Natural killer cell (primary cell): ENCODE measurements at regions not wholly inside any gene's neighbourhood (a gene's known extent, or its start where the extent isn't known, plus 50 kb on each side); places are given as distances from the start of the nearest gene placed in this dataset.

Source experiments
- ATAC-seq, 3 donors: fragments of 150-1000 bp in 2 of 3; fragments of 200-7000 bp in 1 of 3; cut with Tn5 transposase; 1 replicate in 1 of 3; 2 replicates in 2 of 3; pipeline ENCODE4 v1.10.0; 2021; ENCODE audit warnings: mild to moderate bottlenecking in 2 of 3, moderate library complexity in 2 of 3
- DNase-seq, 2 donors: peaks; one replicate each; pipeline versions ENCODE4 v3.0.0 to v3.0.0-alpha.2; 2013 to 2021; ENCODE audit warnings: mixed read lengths in 1 of 2
- H3K27ac ChIP-seq: one replicate; pipeline ENCODE4 v1.5.1; 2013; ENCODE audit warnings: mild to moderate bottlenecking, low read length
- H3K27me3 ChIP-seq: one replicate; pipeline ENCODE4 v1.6.1; 2013; ENCODE audit warnings: low read length; ENCODE audit not compliant: control insufficient read depth, insufficient read depth
- H3K36me3 ChIP-seq: one replicate; pipeline ENCODE4 v1.6.1; 2013; ENCODE audit warnings: low read length; ENCODE audit not compliant: control insufficient read depth, insufficient read depth
- H3K4me1 ChIP-seq: one replicate; pipeline ENCODE4 v1.6.1; 2013; ENCODE audit warnings: low read length; ENCODE audit not compliant: control insufficient read depth, insufficient read depth
- H3K4me3 ChIP-seq: one replicate; pipeline ENCODE4 v1.5.1; 2013; ENCODE audit warnings: low read length
- H3K9me3 ChIP-seq: one replicate; pipeline ENCODE4 v1.6.1; 2013; ENCODE audit warnings: low read length; ENCODE audit not compliant: control insufficient read depth, insufficient read depth
- H3K27ac Mint-ChIP-seq, 2 donors: one replicate each; pipeline ENCODE4 v1.8.0; 2022; ENCODE audit warnings: mild to moderate bottlenecking in 2 of 2, mixed read lengths in 2 of 2, moderate library complexity in 1 of 2
- H3K27me3 Mint-ChIP-seq, 2 donors: one replicate each; pipeline ENCODE4 v1.8.0; 2022; ENCODE audit warnings: low read depth in 2 of 2, mixed read lengths in 2 of 2
- H3K36me3 Mint-ChIP-seq: one replicate; pipeline ENCODE4 v1.8.0; 2022; ENCODE audit warnings: mixed read lengths
- H3K4me1 Mint-ChIP-seq, 2 donors: one replicate each; pipeline ENCODE4 v1.8.0; 2022; ENCODE audit warnings: mixed read lengths in 2 of 2
- H3K4me3 Mint-ChIP-seq: one replicate; pipeline ENCODE4 v1.8.0; 2022; ENCODE audit warnings: mild to moderate bottlenecking, moderate library complexity, mixed read lengths
- H3K9me3 Mint-ChIP-seq, 2 donors: one replicate each; pipeline ENCODE4 v1.8.0; 2022; ENCODE audit warnings: mixed read lengths in 2 of 2
- WGBS: methylation state at CpG from one replicate; pipeline ENCODE4 v1.1.7; 2013; ENCODE audit warnings: missing lambda C conversion rate; ENCODE audit not compliant: insufficient coverage; 5-methylcytosine and 5-hydroxymethylcytosine counted together
- intact Hi-C: fragments of 100-400 bp; cut with micrococcal nuclease; formaldehyde crosslinking; loops from one replicate; pipeline ENCODE4 v1.14.2; 2022
- TF ChIP-seq, protein P1 (sequence below): fragments of 200-600 bp; IDR thresholded peaks from one replicate; pipeline ENCODE4 v1.8.0; 2022; ENCODE audit warnings: antibody characterized with exemption

DNA sequence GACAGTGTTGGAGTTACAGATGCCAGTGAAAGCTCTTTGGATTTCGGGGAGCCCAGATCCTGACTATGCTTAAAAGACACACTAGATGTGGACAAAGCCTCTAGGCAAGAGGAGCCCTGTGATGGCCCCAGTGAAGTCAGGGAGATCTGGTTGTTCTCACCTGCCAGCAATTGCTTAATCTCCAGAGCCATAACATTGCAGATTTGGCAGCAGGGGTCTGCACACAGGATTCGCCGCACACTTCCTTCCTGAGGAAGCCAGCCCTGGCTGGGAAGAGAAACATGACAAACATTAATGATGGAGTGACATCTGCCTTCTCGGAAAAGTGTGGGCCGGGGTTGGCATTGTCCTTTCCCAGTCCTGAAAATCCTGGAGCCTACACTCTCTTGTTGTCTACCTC lies 65.2 kb upstream of the PHF24 start:
- Mint-ChIP-seq H3K4me3 (no peak overlapping the region), H3K27me3 (peaks cover 18 to 26% of the 10 kb centered on the region in 2 donors), H3K9me3 (no peaks in the 10 kb centered on the region), H3K27ac (no peak overlapping the region), H3K4me1 (no peaks in the 10 kb centered on the region), H3K36me3 (no peaks in the 10 kb centered on the region)
- H3K4me3 ChIP-seq, result no peak overlapping the region
- no peaks in the 10 kb centered on the region for H3K36me3 ChIP-seq
- intact Hi-C loops, result loop anchor here (10.0 kb wide), 1 partner anchor 662 kb away; no protein-coding TSS in a partner anchor
- H3K27ac ChIP-seq, result no peak overlapping the region
- TF ChIP-seq, protein P1, sequence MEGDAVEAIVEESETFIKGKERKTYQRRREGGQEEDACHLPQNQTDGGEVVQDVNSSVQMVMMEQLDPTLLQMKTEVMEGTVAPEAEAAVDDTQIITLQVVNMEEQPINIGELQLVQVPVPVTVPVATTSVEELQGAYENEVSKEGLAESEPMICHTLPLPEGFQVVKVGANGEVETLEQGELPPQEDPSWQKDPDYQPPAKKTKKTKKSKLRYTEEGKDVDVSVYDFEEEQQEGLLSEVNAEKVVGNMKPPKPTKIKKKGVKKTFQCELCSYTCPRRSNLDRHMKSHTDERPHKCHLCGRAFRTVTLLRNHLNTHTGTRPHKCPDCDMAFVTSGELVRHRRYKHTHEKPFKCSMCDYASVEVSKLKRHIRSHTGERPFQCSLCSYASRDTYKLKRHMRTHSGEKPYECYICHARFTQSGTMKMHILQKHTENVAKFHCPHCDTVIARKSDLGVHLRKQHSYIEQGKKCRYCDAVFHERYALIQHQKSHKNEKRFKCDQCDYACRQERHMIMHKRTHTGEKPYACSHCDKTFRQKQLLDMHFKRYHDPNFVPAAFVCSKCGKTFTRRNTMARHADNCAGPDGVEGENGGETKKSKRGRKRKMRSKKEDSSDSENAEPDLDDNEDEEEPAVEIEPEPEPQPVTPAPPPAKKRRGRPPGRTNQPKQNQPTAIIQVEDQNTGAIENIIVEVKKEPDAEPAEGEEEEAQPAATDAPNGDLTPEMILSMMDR, result no peak
- ATAC-seq (no peak), DNase-seq (no peak)
- no peaks in the 10 kb centered on the region for H3K4me1 ChIP-seq
- H3K27me3 ChIP-seq, result no peaks in the 10 kb centered on the region
- WGBS, result 16% methylated on average over 5 of the region's 5 CpGs
- H3K9me3 ChIP-seq, result no peaks in the 10 kb centered on the region

DNA sequence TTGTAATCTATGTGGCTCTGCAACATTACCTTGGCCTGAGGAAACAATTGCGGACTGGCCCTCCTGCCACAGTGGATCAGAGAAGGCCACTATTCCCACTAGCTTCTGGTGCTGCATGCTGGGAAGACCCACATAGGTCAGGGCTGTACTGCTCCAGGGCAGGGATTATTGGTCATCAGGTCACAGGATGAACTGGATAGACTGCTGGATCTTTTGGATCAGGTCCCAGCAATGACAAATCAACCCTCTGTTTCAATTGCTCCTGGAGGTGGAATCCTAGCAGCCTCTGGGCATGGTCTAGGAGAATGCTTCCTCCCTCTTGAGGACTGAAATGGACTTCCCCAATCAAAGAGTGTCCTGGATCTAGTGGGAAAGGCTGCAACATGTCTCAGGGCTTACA lies 66.7 kb upstream of the PHF24 start:
- H3K9me3 ChIP-seq, result no peaks in the 10 kb centered on the region
- TF ChIP-seq, protein P1, result no peak
- H3K27ac Mint-ChIP-seq, result no peak overlapping the region
- no peaks in the 10 kb centered on the region for H3K9me3 Mint-ChIP-seq
- 100% methylated on average over 1 of the region's 1 CpG for WGBS
- intact Hi-C loops, result loop anchor here (10.0 kb wide), 1 partner anchor 663 kb away; no protein-coding TSS in a partner anchor
- DNase-seq, result no peak
- H3K4me3 Mint-ChIP-seq, result no peak overlapping the region
- H3K27me3 Mint-ChIP-seq, result peaks cover 14 to 24% of the 10 kb centered on the region in 2 donors
- no peak overlapping the region for H3K27ac ChIP-seq
- no peak overlapping the region for H3K4me3 ChIP-seq
- no peaks in the 10 kb centered on the region for H3K4me1 ChIP-seq
- H3K36me3 Mint-ChIP-seq, result no peaks in the 10 kb centered on the region
- no peaks in the 10 kb centered on the region for H3K4me1 Mint-ChIP-seq
- H3K27me3 ChIP-seq, result no peaks in the 10 kb centered on the region
- no peaks in the 10 kb centered on the region for H3K36me3 ChIP-seq
- no peak for ATAC-seq

DNA sequence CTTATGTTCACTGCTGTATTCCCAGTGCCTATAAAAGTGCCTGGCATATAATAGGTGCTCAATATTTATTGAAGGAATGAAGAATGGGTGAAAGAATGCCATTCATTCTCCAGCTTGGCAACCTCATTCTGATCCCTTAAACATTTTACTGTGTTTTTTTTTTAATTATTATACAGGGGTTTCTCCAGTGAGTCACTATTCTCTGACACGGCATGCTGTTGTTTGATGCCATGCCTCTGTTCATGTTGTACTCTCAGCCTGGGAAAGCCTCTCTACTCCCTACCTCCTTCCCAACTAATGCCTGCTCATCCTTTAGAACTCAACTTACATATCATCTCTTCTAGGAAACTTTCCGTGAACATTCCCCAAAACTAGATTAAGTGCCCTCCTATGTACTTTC lies 70.2 kb upstream of the PHF24 start:
- Histone ChIP-seq H3K9me3 (no peaks in the 10 kb centered on the region), H3K4me3 (no peak overlapping the region), H3K4me1 (no peaks in the 10 kb centered on the region), H3K27ac (no peak overlapping the region), H3K27me3 (no peaks in the 10 kb centered on the region), H3K36me3 (no peaks in the 10 kb centered on the region)
- no peak overlapping the region for H3K4me3 Mint-ChIP-seq
- WGBS, result 41% methylated on average over 2 of the region's 2 CpGs
- no peaks in the 10 kb centered on the region for H3K4me1 Mint-ChIP-seq
- no peaks in the 10 kb centered on the region for H3K36me3 Mint-ChIP-seq
- no peak for DNase-seq
- intact Hi-C loops, result no loop called here
- H3K9me3 Mint-ChIP-seq, result no peaks in the 10 kb centered on the region
- H3K27me3 Mint-ChIP-seq, result peaks cover 0 to 4% of the 10 kb centered on the region in 2 donors
- ATAC-seq, result no peak
- TF ChIP-seq, protein P1, result no peak
- no peak overlapping the region for H3K27ac Mint-ChIP-seq

GRCh38 chr9:34884747-34885189 lies 73.3 kb upstream of the PHF24 start:
- Mint-ChIP-seq H3K4me3 (no peak overlapping the region), H3K9me3 (no peaks in the 10 kb centered on the region), H3K36me3 (no peaks in the 10 kb centered on the region), H3K4me1 (no peaks in the 10 kb centered on the region), H3K27ac (no peak overlapping the region), H3K27me3 (peaks cover 4 to 15% of the 10 kb centered on the region in 2 donors)
- H3K9me3 ChIP-seq, result no peaks in the 10 kb centered on the region
- H3K27ac ChIP-seq, result no peak overlapping the region
- WGBS, result 50% methylated on average over 2 of the region's 2 CpGs
- no peaks in the 10 kb centered on the region for H3K36me3 ChIP-seq
- no peak overlapping the region for H3K4me3 ChIP-seq
- H3K4me1 ChIP-seq, result no peaks in the 10 kb centered on the region
- intact Hi-C loops, result no loop called here
- TF ChIP-seq, protein P1, result no peak
- ATAC-seq (no peak), DNase-seq (no peak)
- no peaks in the 10 kb centered on the region for H3K27me3 ChIP-seq
